GM12878 (cell line): ENCODE measurements at regions not wholly inside any gene's neighbourhood (a gene's known extent, or its start where the extent isn't known, plus 50 kb on each side); places are given as distances from the start of the nearest gene placed in this dataset.

Experiments
- ATAC-seq: fragments of 200-7000 bp; cut with Tn5 transposase; 3 replicates; pipeline ENCODE4 v1.9.1; 2020; ENCODE audit warnings: mild to moderate bottlenecking, moderate library complexity
- BruUV-seq: library from RNA; stranded (reverse); fragments of 400-500 nt; replicated peaks from 2 replicates; lab custom pipeline; 2021; lab: Mats Ljungman, UMichigan
- CTCF ChIA-PET: fragments of 300-600 bp; sonication (Branson Sonifier 250); formaldehyde crosslinking; extraction: SDS; loops from one replicate; lab custom pipeline; 2021; ENCODE audit warnings: inconsistent platforms; lab: Yijun Ruan, JAX
- POLR2A ChIA-PET: fragments of 350-600 bp; formaldehyde crosslinking; extraction: SDS; loops from one replicate; lab custom pipeline; 2021; ENCODE audit warnings: inconsistent platforms; lab: Charles Lee
- RAD21 ChIA-PET: fragments of 300-600 bp; sonication (Branson Sonifier 250); formaldehyde crosslinking; loops from one replicate; lab custom pipeline; 2023; ENCODE audit warnings: antibody characterized with exemption; ENCODE audit not compliant: unreplicated experiment; lab: Charles Lee
- SMC1A ChIA-PET: fragments of 300-600 bp; sonication (Branson Sonifier 250); formaldehyde crosslinking; loops from one replicate; lab custom pipeline; 2023; ENCODE audit not compliant: unreplicated experiment, uncharacterized antibody; lab: Charles Lee
- DNase-seq: peaks from one replicate; pipeline ENCODE4 v3.0.0-alpha.2; 2011; ENCODE audit warnings: low read depth, low spot score
- FAIRE-seq: peaks from 3 replicates; lab custom pipeline; 2011; peaks lifted over from hg19 to GRCh38; lab: Jason Lieb, UNC
- H2AFZ ChIP-seq: 2 replicates; pipeline ENCODE4 v1.6.0; 2011; ENCODE audit warnings: low read depth, low read length, control low read depth; ENCODE audit not compliant: control insufficient read depth
- H3K27ac ChIP-seq: 2 replicates; pipeline ENCODE4 v1.5.1; 2011; ENCODE audit warnings: control low read depth; ENCODE audit not compliant: control insufficient read depth, insufficient read depth
- H3K27me3 ChIP-seq, 2 experiments: replicated peaks in 1 of 2; 2 replicates each; pipeline versions ENCODE4 v1.6.0 to v1.6.1; 2011; ENCODE audit warnings: low read length in 1 of 2; ENCODE audit not compliant: control insufficient read depth in 2 of 2, insufficient read depth in 2 of 2
- H3K36me3 ChIP-seq, 2 experiments: 2 replicates each; pipeline ENCODE4 v1.5.1; 2011; ENCODE audit warnings: low read length in 1 of 2; ENCODE audit not compliant: control insufficient read depth in 2 of 2, insufficient read depth in 2 of 2
- H3K4me1 ChIP-seq: 2 replicates; pipeline ENCODE4 v1.6.1; 2011; ENCODE audit warnings: mild to moderate bottlenecking, low read length, moderate library complexity, mixed read lengths; ENCODE audit not compliant: control insufficient read depth, insufficient read depth
- H3K4me2 ChIP-seq: 2 replicates; pipeline ENCODE4 v1.6.0; 2011; ENCODE audit warnings: control low read depth; ENCODE audit not compliant: control insufficient read depth, insufficient read depth
- H3K4me3 ChIP-seq: fragments of 200-600 bp; sonication (generic); 2 replicates; pipeline ENCODE4 v1.5.1; 2016
- H3K79me2 ChIP-seq: 2 replicates; pipeline ENCODE4 v1.6.0; 2011; ENCODE audit warnings: low read length; ENCODE audit not compliant: control insufficient read depth, insufficient read depth
- H3K9ac ChIP-seq: 2 replicates; pipeline ENCODE4 v1.8.0; 2011; ENCODE audit warnings: low read length, control low read depth, mixed read lengths; ENCODE audit not compliant: control insufficient read depth, insufficient read depth
- H3K9me3 ChIP-seq: replicated peaks from 3 replicates; pipeline ENCODE4 v1.5.1; 2011; ENCODE audit warnings: mild to moderate bottlenecking, low read length; ENCODE audit not compliant: control insufficient read depth, insufficient read depth
- H4K20me1 ChIP-seq: 2 replicates; pipeline ENCODE4 v1.6.0; 2011; ENCODE audit not compliant: control insufficient read depth, insufficient read depth
- ATF3 ChIP-seq: IDR thresholded peaks from 2 replicates; pipeline ENCODE4 v1.6.1; 2011; ENCODE audit warnings: low read depth, mild to moderate bottlenecking, low read length, moderate library complexity, borderline replicate concordance; ENCODE audit errors: extremely low read depth
- BMI1 ChIP-seq: fragments of 450-650 bp; IDR thresholded peaks from 2 replicates; pipeline ENCODE4 v1.6.1; 2016; ENCODE audit warnings: mild to moderate bottlenecking, moderate library complexity, borderline replicate concordance
- HDAC2 ChIP-seq: fragments of 200-600 bp; sonication (generic); IDR thresholded peaks from 2 replicates; pipeline ENCODE4 v1.6.1; 2017
- IRF3 ChIP-seq: fragments of 450-650 bp; IDR thresholded peaks from 2 replicates; pipeline ENCODE4 v1.6.1; 2014; ENCODE audit warnings: mild to moderate bottlenecking
- KAT2A ChIP-seq: conservative IDR thresholded peaks from 2 replicates; pipeline ENCODE4 v1.6.1; 2011; ENCODE audit warnings: low read depth, low read length; ENCODE audit not compliant: control insufficient read depth
- MLLT1 ChIP-seq: fragments of 450-650 bp; IDR thresholded peaks from 2 replicates; pipeline ENCODE4 v1.6.1; 2016; ENCODE audit warnings: mild to moderate bottlenecking
- MYC ChIP-seq: IDR thresholded peaks from 2 replicates; pipeline ENCODE4 v1.6.1; 2011; ENCODE audit warnings: mild to moderate bottlenecking, low read length, moderate library complexity, inconsistent platforms; ENCODE audit not compliant: insufficient read depth, insufficient replicate concordance, insufficient read length, severe bottlenecking
- NR2C2 ChIP-seq: IDR thresholded peaks from 2 replicates; pipeline ENCODE4 v1.6.1; 2011; ENCODE audit warnings: borderline replicate concordance, low read depth; ENCODE audit not compliant: control insufficient read depth, insufficient read length
- PKNOX1 ChIP-seq: fragments of 450-650 bp; IDR thresholded peaks from 2 replicates; pipeline ENCODE4 v1.6.1; 2016; ENCODE audit warnings: mild to moderate bottlenecking
- PML ChIP-seq: IDR thresholded peaks from 2 replicates; pipeline ENCODE4 v1.6.1; 2012; ENCODE audit warnings: low read length, inconsistent platforms
- POU2F2 ChIP-seq: IDR thresholded peaks from 3 replicates; pipeline ENCODE4 v1.6.1; 2011; ENCODE audit warnings: low read depth, mild to moderate bottlenecking, low read length, borderline replicate concordance
- RAD51 ChIP-seq: fragments of 450-650 bp; IDR thresholded peaks from 2 replicates; pipeline ENCODE4 v1.6.1; 2016; ENCODE audit warnings: moderate library complexity, mild to moderate bottlenecking, inconsistent platforms
- RFX5 ChIP-seq: IDR thresholded peaks from 2 replicates; pipeline ENCODE4 v1.6.1; 2011; ENCODE audit warnings: low read depth, low read length, improper control_type of control experiment
- SMAD1 ChIP-seq: fragments of 450-650 bp; IDR thresholded peaks from 2 replicates; pipeline ENCODE4 v1.6.1; 2018; ENCODE audit warnings: mild to moderate bottlenecking, low read depth; ENCODE audit not compliant: partially characterized antibody
- SMARCA5 ChIP-seq: fragments of 450-650 bp; IDR thresholded peaks from 2 replicates; pipeline ENCODE4 v1.6.1; 2017; ENCODE audit warnings: mild to moderate bottlenecking
- ZBED1 ChIP-seq: IDR thresholded peaks from 2 replicates; pipeline ENCODE4 v1.6.1; 2016; ENCODE audit warnings: borderline replicate concordance
- WGBS: methylation state at CpG from one replicate; pipeline ENCODE4 v1.1.6; 2016; ENCODE audit warnings: low lambda C conversion rate; ENCODE audit not compliant: insufficient replicate concordance, insufficient coverage; ENCODE audit errors: missing lambda C conversion rate; 5-methylcytosine and 5-hydroxymethylcytosine counted together
- in situ Hi-C: fragments of 300-500 bp; cut with MboI; formaldehyde crosslinking; loops from 9 replicates; pipeline ENCODE4 v1.14.3; 2018; ENCODE audit warnings: mixed read lengths
- intact Hi-C: fragments of 100-400 bp; cut with micrococcal nuclease; formaldehyde crosslinking; loops from one replicate; pipeline ENCODE4 v1.14.2; 2022; ENCODE audit not compliant: unreplicated experiment

GRCh38 chr4:38567457-38567856, 96.5 kb upstream of the KLF3 start:
- BruUV-seq = no TSS peak
- Histone ChIP-seq H3K36me3 (no peaks in the 10 kb centered on the region), H2AFZ (no peak overlapping the region), H3K9me3 (no peaks in the 10 kb centered on the region; the same call in 2 of the 3 replicates), H4K20me1 (no peaks in the 10 kb centered on the region), H3K4me3 (no peak overlapping the region), H3K4me1 (peaks cover 6% of the 10 kb centered on the region), H3K27ac (no peak overlapping the region), H3K27me3 (no peaks in the 10 kb centered on the region), H3K4me2 (no peak overlapping the region), H3K79me2 (no peaks in the 10 kb centered on the region), H3K9ac (no peak overlapping the region)
- ChIA-PET RAD21 (no interaction called here), CTCF (no interaction called here), SMC1A (no interaction called here), POLR2A (no interaction called here)
- no peak for TF ChIP-seq MLLT1
- no peak for FAIRE-seq
- in situ Hi-C loops = no loop called here
- intact Hi-C loops = no loop called here
- 50% methylated on average over 5 of the region's 5 CpGs for WGBS
- ATAC-seq = no peak
- no peak for DNase-seq

GRCh38 chr4:38568768-38569167, 95.2 kb upstream of the KLF3 start:
- H3K27me3 ChIP-seq = no peaks in the 10 kb centered on the region
- ATAC-seq (no peak), DNase-seq (no peak), FAIRE-seq (no peak)
- WGBS = 85% methylated on average over 3 of the region's 3 CpGs
- CTCF ChIA-PET = no interaction called here
- intact Hi-C loops = no loop called here
- H4K20me1 ChIP-seq = no peaks in the 10 kb centered on the region
- BruUV-seq = no TSS peak
- H3K27ac ChIP-seq = no peak overlapping the region
- in situ Hi-C loops = no loop called here
- H3K4me2 ChIP-seq = no peak overlapping the region
- H3K9me3 ChIP-seq = no peaks in the 10 kb centered on the region; the same call in 2 of the 3 replicates
- RAD21 ChIA-PET = no interaction called here
- no peak overlapping the region for H3K4me3 ChIP-seq
- no peaks in the 10 kb centered on the region for H3K79me2 ChIP-seq
- H3K36me3 ChIP-seq = no peaks in the 10 kb centered on the region
- H3K9ac ChIP-seq = no peak overlapping the region
- H3K4me1 ChIP-seq = no peaks in the 10 kb centered on the region
- SMC1A ChIA-PET = no interaction called here
- H2AFZ ChIP-seq = no peak overlapping the region
- POLR2A ChIA-PET = no interaction called here
- TF ChIP-seq RAD51 = no peak
- no peak for TF ChIP-seq PKNOX1
- TF ChIP-seq BMI1 = no peak
- TF ChIP-seq KAT2A = no peak
- no peak for TF ChIP-seq NR2C2
- TF ChIP-seq RFX5 = no peak
- no peak for TF ChIP-seq SMAD1
- TF ChIP-seq HDAC2 = no peak
- no peak for TF ChIP-seq MYC
- TF ChIP-seq SMARCA5 = no peak
- no peak for TF ChIP-seq ZBED1
- TF ChIP-seq IRF3 = no peak
- TF ChIP-seq ATF3 = no peak
- no peak for TF ChIP-seq PML
- TF ChIP-seq POU2F2 = no peak
